Astrocyte (in vitro differentiated cells and primary cell): ENCODE measurements at regions not wholly inside any gene's neighbourhood (a gene's known extent, or its start where the extent isn't known, plus 50 kb on each side); places are given as distances from the start of the nearest gene placed in this dataset.

ENCODE experiments used
- CTCF ChIP-seq: IDR thresholded peaks from 2 replicates; pipeline ENCODE4 v1.5.1; 2011; ENCODE audit warnings: low read depth, mild to moderate bottlenecking, inconsistent platforms, low read length, moderate library complexity; ENCODE audit not compliant: insufficient read depth
- EZH2 ChIP-seq: IDR thresholded peaks from 2 replicates; pipeline ENCODE4 v1.6.1; 2012; ENCODE audit warnings: mild to moderate bottlenecking, low read length, inconsistent platforms; ENCODE audit not compliant: insufficient read depth

- no peak for TF ChIP-seq CTCF
- TF ChIP-seq EZH2: no peak
Observed at GRCh38 chr2:239806758-239807434, 218.2 kb downstream of the NDUFA10 start.
